Cardiac fibroblast (primary cell): ENCODE measurements at regions not wholly inside any gene's neighbourhood (a gene's known extent, or its start where the extent isn't known, plus 50 kb on each side); places are given as distances from the start of the nearest gene placed in this dataset.

Experiments used
- DNase-seq, 2 donors: peaks; one replicate each; pipeline versions ENCODE4 v3.0.0 to v3.0.0-alpha.2; 2010; ENCODE audit warnings: low read depth in 2 of 2
- H3K4me3 ChIP-seq, 2 donors: replicated peaks in 1 of 2; 1 replicate in 1 of 2; 2 replicates in 1 of 2; pipeline ENCODE4 v1.5.1; 2011; ENCODE audit warnings: low read depth in 2 of 2, low read length in 2 of 2, mild to moderate bottlenecking in 2 of 2, moderate library complexity in 1 of 2
- CTCF ChIP-seq: IDR thresholded peaks from one replicate; pipeline ENCODE4 v1.5.1; 2011; ENCODE audit warnings: low read depth, mild to moderate bottlenecking, low read length, inconsistent platforms

- TF ChIP-seq CTCF, result no peak
- DNase-seq, result peak; percentile 26 to 28
- H3K4me3 ChIP-seq, result no peak overlapping the region
These were observed 472.2 kb upstream of the DCC start for GRCh38 chr18:51867767-51868166.

DNA sequence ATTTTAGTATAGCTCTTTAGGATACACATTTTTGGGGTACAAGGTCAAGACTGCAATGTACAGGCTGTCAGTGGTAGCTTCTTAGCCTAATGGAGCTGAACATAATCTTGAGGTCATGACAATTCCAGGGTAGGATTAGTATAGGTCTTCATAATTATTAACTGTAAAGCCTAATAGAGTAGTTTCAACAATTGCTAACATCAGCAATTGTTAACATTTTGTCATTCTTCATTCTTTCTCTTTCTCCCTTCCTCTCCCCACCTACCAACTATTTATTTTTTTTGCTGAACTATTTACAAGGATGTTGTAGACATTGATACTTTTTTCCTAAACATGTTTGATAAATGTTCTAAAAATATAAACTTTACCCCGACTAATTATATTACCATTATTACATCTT, 461.3 kb upstream of the DCC start:
- no peak for TF ChIP-seq CTCF
- H3K4me3 ChIP-seq, result no peak overlapping the region
- no peak for DNase-seq

DNA sequence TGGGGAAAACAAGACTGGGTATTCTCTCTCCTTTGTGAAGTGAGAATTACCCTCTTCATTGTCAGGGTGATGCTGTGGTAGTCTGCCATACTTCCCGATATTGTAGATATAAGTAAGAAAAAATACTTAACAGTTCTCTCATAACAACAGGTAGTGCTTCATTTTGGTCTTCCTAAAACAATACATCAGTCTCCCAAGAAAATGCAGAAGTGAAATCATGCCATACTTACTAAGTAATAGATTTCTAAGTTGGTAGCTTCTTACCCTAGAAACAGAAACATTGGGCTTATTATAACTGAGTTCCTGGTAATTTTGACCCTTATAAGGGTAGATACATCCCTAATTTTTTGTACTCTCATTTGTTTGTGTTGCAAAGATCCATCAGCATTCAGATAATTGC, 460.7 kb upstream of the DCC start:
- TF ChIP-seq CTCF, result no peak
- no peak overlapping the region for H3K4me3 ChIP-seq
- no peak for DNase-seq

DNA sequence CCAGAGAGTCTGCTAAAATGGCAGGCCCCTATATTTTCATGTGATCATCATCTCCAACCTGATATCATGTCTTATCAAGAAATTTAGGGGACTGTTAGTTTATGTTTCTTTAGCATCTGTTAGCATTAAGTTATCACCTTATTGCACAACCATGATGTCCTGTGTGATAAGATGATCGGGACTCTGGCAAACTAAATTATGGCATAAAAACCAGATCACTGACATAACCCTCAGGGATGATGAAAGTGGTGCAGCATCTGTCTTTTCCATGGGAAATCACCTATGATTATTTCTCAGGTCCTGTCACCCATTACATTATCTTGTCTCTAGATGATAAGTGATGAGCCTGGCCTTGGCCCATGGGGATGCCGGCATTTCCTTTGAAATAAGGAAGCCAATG, 458.6 kb upstream of the DCC start:
- H3K4me3 ChIP-seq, result no peak overlapping the region
- DNase-seq, result no peak
- no peak for TF ChIP-seq CTCF

- no peak for TF ChIP-seq CTCF
- no peak for DNase-seq
- no peak overlapping the region for H3K4me3 ChIP-seq
These were observed 456.0 kb upstream of the DCC start for GRCh38 chr18:51884039-51884438.

- H3K4me3 ChIP-seq, result no peak overlapping the region
- no peak for TF ChIP-seq CTCF
- peak in 1 of 2 donors; percentile 6 for DNase-seq
These were observed 449.2 kb upstream of the DCC start for GRCh38 chr18:51890762-51891161.

GRCh38 chr18:51891876-51892275, 448.1 kb upstream of the DCC start:
- DNase-seq, result no peak
- no peak overlapping the region for H3K4me3 ChIP-seq
- TF ChIP-seq CTCF, result no peak
